Spleen (tissue), 7 donors: ENCODE measurements at regions not wholly inside any gene's neighbourhood (a gene's known extent, or its start where the extent isn't known, plus 50 kb on each side); places are given as distances from the start of the nearest gene placed in this dataset.

Source experiments
- POLR2AphosphoS5 ChIP-seq, 3 donors: sonication (generic); formaldehyde crosslinking; IDR thresholded peaks; one replicate each; pipeline ENCODE4 v1.5.1; 2017; ENCODE audit warnings: antibody characterized with exemption in 3 of 3
- TF ChIP-seq, protein P1 (sequence below), 11 experiments: fragments of 200-600 bp in 7 of 11; fragments of 450-650 bp in 4 of 11; sonication (generic) in 4 of 11; IDR thresholded peaks in 8 of 11; conservative IDR thresholded peaks in 3 of 11; 1 replicate in 7 of 11; 2 replicates in 4 of 11; pipeline versions ENCODE4 v1.4.0 to v1.8.0; 2016 to 2021; ENCODE audit warnings: antibody characterized with exemption in 11 of 11, inconsistent platforms in 4 of 11, mild to moderate bottlenecking in 1 of 11
- donor health status: DM: no; HTN: no; CAD: no; lungs with moderate emphysema.
- donor health status: DM: no; HTN: no; CAD: no.
- donor health status: DM: no; HTN: no; CAD: no.

DNA sequence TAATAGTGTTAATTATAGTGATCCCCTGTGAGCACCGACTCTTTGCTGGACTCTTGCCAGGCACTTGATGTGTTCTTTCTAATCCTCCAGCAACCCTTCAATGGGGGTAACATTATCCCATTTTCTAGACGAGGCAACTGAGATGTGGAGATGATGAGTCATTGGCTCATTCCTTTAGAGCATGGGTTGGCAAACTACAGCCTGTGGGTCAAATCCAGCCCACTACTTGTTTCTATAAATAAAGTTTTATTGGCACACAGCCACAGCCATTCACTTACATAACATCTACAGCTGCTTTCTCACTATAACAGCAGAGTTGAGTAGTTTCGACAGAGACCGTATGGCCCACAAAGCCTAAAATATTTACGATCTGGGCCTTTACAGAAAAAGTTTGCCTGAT, 249.5 kb upstream of the KCNG1 start:
- TF ChIP-seq, protein P1, sequence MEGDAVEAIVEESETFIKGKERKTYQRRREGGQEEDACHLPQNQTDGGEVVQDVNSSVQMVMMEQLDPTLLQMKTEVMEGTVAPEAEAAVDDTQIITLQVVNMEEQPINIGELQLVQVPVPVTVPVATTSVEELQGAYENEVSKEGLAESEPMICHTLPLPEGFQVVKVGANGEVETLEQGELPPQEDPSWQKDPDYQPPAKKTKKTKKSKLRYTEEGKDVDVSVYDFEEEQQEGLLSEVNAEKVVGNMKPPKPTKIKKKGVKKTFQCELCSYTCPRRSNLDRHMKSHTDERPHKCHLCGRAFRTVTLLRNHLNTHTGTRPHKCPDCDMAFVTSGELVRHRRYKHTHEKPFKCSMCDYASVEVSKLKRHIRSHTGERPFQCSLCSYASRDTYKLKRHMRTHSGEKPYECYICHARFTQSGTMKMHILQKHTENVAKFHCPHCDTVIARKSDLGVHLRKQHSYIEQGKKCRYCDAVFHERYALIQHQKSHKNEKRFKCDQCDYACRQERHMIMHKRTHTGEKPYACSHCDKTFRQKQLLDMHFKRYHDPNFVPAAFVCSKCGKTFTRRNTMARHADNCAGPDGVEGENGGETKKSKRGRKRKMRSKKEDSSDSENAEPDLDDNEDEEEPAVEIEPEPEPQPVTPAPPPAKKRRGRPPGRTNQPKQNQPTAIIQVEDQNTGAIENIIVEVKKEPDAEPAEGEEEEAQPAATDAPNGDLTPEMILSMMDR (IDR thresholded peaks at IDR 0.05 in 8 of 11, conservative IDR thresholded peaks at IDR 0.05 in 3 of 11): no peak
- TF ChIP-seq POLR2AphosphoS5 (IDR thresholded peaks at IDR 0.05): no peak
